GM19238 (cell line): ENCODE measurements at regions not wholly inside any gene's neighbourhood (a gene's known extent, or its start where the extent isn't known, plus 50 kb on each side); places are given as distances from the start of the nearest gene placed in this dataset.

ENCODE experiments used
- DNase-seq: peaks from one replicate; pipeline ENCODE4 v3.0.0; 2011; ENCODE audit warnings: low spot score; ENCODE audit not compliant: insufficient read length

DNA sequence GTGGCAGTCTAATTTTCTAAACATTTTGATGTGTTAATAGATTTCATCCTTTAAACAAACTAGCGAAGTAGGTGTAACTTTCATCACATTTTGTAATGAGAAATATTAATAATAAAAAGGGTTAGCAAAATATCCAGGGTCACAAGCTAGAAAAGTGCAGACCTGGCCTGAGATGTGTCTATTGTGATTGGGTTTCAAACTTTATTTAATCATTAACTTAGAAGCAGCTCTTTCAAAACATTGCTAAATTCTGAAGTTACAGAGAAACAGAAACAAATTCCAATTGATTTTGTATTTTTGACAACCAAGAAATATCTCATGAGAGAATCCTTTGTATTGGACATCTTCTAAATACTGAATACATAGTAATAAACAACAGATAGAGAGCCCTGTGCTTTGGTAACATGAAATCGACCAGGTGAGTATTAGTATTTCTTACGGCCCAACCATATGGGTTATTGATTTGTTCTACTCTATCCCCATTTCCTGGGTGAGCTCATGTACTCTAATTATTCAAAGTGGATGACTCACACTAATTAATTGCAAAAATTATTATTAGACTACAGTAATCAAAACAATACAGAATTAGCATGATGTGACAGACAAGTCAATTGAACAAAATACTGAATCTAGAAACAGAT lies 1093.8 kb upstream of the AGA start:
- no peak for DNase-seq

- no peak for DNase-seq
Observed at GRCh38 chr4:178553201-178553600, 1111.0 kb upstream of the AGA start.

- no peak for DNase-seq
Observed at GRCh38 chr4:178554352-178554751, 1112.1 kb upstream of the AGA start.

DNA sequence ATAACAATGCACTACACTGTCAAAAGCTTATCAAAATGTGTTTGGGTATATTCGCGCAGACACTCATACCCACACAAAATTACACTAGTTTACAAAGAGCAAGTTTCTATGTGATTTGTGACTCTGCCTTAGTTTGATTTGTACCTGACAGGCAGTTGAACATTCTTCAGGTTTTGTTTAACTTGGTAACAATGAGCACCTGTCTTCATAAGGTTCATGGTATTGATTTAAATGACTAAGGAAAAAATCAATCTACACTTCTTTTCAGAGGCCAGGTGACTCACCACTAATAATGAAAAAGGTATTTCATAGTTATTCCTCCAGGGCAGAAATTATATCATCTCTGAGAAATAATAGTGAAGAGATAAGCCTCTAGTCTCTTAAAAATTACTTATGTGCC lies 1114.6 kb upstream of the AGA start:
- DNase-seq: no peak

DNA sequence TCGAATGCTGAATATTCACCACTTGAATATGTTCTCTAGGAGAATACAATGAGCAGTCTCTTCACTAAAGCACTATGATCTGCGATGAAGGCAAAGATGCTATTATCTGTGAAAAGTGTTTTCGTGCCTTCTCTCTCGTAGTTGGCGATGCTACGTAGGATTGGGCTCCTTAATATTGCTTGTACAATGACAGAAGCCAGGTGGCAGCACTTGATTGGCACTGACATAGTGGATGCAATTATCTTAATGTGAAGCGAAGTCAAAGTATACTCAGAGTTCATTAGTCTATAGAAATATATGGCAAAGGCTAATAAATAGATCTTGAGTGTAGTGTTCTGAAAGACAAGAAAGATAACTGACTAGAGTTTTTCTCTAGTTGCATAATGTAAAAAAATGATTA lies 1135.7 kb upstream of the AGA start:
- no peak for DNase-seq

DNA sequence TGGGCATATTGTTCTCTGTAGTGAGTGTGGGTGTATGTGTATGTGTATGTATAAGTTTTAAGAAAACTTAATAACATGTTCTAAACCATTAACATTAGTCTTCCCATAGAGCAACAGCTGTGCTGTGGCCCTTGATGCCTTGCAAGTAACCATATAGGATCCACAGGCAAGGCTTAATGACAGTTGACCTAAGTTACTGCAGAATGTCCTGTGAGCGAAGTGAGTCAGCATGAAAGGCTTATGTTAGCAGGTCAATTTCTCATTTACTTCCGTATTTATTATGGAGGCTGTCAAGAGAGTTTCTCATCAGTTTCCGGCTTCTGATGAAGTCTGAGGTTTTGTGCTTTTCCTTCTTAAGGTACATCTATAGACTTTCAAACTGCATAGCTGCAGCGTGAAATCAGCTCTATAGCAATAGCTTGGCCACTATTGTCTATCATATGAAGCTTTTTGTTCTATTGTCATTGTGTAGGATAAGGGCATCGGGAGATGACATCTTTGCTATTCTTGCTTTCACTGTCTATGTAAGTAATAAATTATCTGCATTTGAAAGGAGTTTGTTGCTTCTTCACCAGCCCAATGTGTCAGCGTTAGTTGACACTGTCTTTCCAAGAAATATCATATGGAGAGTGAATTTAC lies 1153.4 kb upstream of the AGA start:
- no peak for DNase-seq

DNA sequence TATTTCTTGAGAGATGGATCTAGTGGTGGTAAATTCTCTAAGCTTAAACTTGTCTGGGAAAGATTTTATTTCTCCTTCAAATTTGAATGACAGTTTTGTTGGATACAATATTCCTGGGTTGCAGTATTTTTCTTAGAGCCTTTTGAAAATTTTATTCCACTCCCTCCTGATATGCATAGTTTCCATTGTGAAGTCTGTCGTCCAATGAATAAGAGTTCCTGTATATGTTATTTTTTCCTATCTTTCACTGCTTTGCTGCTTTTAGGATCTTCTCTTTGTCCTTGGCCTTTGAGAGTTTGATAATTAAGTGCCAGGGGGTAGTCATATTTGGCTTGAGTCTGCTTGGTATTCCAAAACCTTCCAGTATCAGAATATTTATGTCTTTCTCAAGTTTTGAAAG lies 1156.4 kb upstream of the AGA start:
- no peak for DNase-seq

GRCh38 chr4:178599521-178599920 lies 1157.3 kb upstream of the AGA start:
- no peak for DNase-seq

- no peak for DNase-seq
Observed at GRCh38 chr4:178602833-178603232, 1160.6 kb upstream of the AGA start.

DNA sequence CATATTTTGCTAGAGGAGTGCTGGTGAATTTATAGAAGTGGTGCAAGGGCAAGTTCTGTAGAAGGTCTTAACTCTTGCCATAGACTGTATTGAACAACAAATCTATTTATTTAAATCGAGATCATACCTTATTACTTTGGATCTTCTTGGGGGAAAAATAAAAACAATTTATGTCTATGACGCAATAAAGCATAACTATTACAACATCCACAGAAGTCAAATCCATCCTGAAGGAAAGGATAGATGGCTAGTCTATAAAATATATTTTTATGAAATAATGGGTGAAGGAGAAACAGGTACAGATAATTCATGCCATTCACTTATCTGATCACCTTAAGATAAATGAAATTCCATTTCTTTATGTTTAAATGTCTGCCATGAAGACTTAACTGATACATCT lies 1168.8 kb upstream of the AGA start:
- DNase-seq: no peak

- no peak for DNase-seq
Observed at GRCh38 chr4:178612733-178613132, 1170.5 kb upstream of the AGA start.

DNA sequence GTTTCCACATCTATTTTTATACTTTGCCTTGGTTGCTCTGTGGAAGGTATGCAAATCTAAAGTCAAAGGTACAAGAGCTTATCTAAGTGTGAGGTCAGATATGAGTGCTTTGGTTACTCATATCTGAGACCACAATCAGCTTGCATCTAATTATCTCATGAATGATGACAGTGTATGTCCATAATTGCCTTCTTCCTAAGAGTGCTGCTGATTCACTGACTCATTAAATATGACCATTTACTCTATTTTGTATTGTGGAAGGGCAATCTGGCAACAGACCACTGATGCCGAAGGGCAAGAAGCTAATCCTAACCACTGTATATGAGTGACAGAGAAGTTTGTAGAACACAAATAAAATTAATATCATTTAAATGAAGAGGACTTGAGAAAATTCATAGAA lies 1190.2 kb upstream of the AGA start:
- no peak for DNase-seq

GRCh38 chr4:178633263-178633662 lies 1191.0 kb upstream of the AGA start:
- no peak for DNase-seq

GRCh38 chr4:178664621-178665020 lies 1222.4 kb upstream of the AGA start:
- no peak for DNase-seq

- no peak for DNase-seq
Observed at GRCh38 chr4:178665916-178666315, 1223.7 kb upstream of the AGA start.

DNA sequence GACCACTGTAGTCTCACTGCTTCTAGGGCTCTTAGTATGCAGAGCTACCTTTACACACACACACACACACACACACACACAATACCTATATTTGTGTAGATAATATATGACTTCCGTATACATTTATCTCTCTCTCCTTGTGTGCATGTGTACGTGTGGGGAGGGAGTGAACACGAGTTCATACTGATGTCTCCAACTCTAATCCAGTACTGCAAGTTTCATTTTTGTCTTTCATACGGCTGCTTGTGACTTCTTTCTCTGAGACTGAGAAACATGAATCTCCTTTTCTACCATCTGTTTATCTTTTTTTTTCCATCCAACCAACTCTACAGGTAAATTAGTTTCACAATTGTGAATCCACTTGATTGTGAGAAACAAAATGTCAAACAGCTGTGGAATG lies 1229.5 kb upstream of the AGA start:
- DNase-seq: no peak

DNA sequence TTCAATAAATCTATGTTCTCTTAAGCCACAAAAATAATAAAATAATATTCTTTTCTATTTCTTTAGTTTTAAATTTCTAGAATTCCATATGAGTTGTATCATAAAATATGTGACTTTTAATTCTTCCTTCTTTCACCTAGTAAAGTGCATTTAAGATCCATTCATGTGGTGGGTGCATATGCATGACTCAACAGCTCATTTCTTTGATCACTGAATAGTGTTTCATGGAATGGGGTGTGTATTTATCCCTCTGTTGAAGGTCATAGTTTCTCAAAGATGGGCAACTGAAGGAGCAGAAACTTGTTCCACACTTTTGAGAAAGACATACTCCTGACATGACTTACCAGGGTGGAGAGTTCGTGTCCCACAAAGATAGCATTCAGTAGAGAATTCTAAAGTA lies 1230.3 kb upstream of the AGA start:
- DNase-seq: no peak

DNA sequence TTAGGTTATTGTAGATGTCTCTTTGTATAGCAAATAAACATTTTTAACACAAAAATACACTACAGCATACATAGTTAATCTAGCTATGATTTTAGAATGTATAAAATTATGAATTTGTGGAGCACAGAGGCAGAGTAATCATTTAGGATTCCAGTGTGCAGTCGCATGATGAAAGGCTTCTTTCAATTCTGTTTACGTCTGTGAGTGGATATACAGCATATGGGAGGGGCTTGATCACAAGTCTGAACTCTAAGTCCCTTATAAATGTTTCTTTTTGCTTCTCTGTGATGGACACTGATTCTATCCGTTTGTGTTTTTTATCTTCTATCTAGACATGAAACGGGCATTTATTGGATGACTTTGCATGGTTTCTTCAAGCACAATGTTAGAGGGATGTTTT lies 1239.6 kb upstream of the AGA start:
- no peak for DNase-seq

DNA sequence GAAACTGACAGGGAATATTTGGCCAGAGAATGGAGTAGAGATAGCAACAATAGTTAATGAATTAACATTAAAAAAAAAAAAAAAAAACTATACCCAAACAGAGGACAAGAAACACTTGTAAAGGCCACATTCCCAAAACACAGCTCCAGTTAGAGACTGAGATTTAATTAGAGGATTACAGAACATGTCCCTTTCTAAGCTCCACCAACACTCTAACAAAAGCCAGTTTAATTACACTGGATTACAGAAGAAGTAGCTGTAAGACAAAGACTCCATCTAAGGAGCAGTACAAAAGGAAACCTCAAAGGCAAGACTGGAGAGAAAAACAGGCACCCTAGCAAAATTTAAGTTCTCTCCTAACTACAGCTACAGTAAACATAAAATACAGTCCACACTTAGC lies 1247.7 kb upstream of the AGA start:
- no peak for DNase-seq

DNA sequence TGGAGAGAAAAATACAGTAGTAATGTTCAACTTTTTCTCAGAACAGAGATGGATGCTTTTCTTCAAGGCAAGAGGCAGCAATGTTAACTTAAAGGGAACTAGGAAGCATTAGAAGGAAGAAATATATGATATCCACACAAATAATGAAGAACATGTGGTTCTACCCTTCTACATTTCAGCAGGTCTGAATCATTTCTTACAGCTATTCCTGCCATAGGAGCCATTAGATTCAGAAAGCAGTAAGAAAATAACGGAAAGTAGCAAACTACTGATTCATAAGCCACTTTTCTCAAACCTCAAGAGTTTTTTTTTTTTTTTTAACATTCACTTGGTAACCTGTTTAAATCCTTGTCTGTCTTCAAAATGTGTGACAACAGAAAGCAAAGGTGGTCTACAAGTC lies 1251.6 kb upstream of the AGA start:
- no peak for DNase-seq

- DNase-seq: no peak
Observed at GRCh38 chr4:178696515-178696914, 1254.3 kb upstream of the AGA start.

- DNase-seq: no peak
Observed at GRCh38 chr4:178712486-178712885, 1270.2 kb upstream of the AGA start.

DNA sequence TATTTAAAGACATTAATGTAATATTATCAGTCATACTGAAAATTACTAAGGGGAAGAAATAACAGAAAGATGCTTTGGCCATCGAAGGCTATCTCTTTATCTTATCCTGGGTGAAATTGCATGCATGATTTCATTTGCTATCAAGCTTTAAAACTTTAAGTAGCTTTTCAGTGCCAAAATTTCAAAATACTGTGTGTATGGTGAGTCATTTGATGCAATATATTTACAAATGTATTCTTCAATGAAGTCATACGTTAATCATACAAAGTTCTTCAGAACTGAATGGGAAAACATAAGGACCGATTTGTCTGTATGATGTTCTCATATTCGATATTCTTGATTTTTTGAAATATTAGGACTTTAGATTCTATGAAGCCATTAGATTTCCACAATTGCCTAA lies 1295.8 kb upstream of the AGA start:
- DNase-seq: no peak

DNA sequence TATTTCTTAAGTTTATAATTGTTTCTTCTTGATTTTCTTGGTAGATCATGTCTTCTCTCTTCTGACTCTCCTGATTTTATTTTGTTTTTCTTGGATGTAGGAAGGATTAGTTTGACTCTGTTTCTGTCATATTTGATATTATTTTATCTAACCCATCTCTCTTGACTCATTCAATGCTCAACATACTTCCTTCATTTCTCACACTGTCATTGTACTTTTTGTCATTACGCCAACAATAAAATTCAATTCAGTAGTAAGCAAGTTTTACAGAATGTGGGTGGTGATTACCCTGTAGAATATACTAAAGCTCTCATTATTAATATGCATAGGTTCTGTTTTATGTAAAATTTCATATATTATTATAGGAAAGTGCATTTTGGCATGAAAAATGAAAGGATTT lies 1303.0 kb upstream of the AGA start:
- no peak for DNase-seq
